Muscle of leg (tissue), 3 donors: ENCODE measurements at regions not wholly inside any gene's neighbourhood (a gene's known extent, or its start where the extent isn't known, plus 50 kb on each side); places are given as distances from the start of the nearest gene placed in this dataset.
"Not testable (repeated sequence)": the region's sequence is repeated elsewhere in the genome, so short reads cannot be mapped to it uniquely, and the experiment has no call there.

Experiments
- DNase-seq: peaks from one replicate; pipeline ENCODE4 v3.0.0; 2013
- H3K27ac ChIP-seq: one replicate; pipeline ENCODE4 v1.5.1; 2013; ENCODE audit warnings: mild to moderate bottlenecking, low read length, control low read depth
- H3K27me3 ChIP-seq: one replicate; pipeline ENCODE4 v1.6.1; 2013; ENCODE audit warnings: low read length; ENCODE audit not compliant: control insufficient read depth, insufficient read depth
- H3K36me3 ChIP-seq: one replicate; pipeline ENCODE4 v1.6.1; 2013; ENCODE audit warnings: low read length; ENCODE audit not compliant: control insufficient read depth, insufficient read depth
- H3K4me1 ChIP-seq: one replicate; pipeline ENCODE4 v1.6.1; 2013; ENCODE audit warnings: low read length; ENCODE audit not compliant: control insufficient read depth, insufficient read depth
- H3K4me3 ChIP-seq: one replicate; pipeline ENCODE4 v1.5.1; 2013; ENCODE audit warnings: low read length, control low read depth
- H3K9me3 ChIP-seq: replicated peaks from 2 replicates; pipeline ENCODE4 v1.6.1; 2013; ENCODE audit warnings: low read depth, low read length; ENCODE audit not compliant: control insufficient read depth
- WGBS: methylation state at CpG from one replicate; pipeline ENCODE4 v1.1.5; 2013; ENCODE audit warnings: missing lambda C conversion rate; ENCODE audit not compliant: insufficient coverage; 5-methylcytosine and 5-hydroxymethylcytosine counted together

- Histone ChIP-seq H3K27me3 (no peaks in the 10 kb centered on the region), H3K4me1 (no peaks in the 10 kb centered on the region), H3K27ac (no peak overlapping the region), H3K9me3 (no peaks in the 10 kb centered on the region), H3K36me3 (no peaks in the 10 kb centered on the region), H3K4me3 (no peak overlapping the region)
- DNase-seq = no peak
- 52% methylated on average over 2 of the region's 6 CpGs for WGBS
Measured at GRCh38 chr7:25054819-25055519, 70.1 kb downstream of the CYCS start.

GRCh38 chr7:25050223-25050622, 70.2 kb upstream of the OSBPL3 start:
- WGBS = no CpG with 5 or more reads among the region's 5 CpGs

GRCh38 chr7:25048444-25048834, 68.5 kb upstream of the OSBPL3 start:
- H3K4me1 ChIP-seq = no peaks in the 10 kb centered on the region
- WGBS = no CpG with 5 or more reads among the region's 1 CpG
- H3K27ac ChIP-seq = no peak overlapping the region
- no peaks in the 10 kb centered on the region for H3K36me3 ChIP-seq
- no peak overlapping the region for H3K4me3 ChIP-seq
- H3K27me3 ChIP-seq = no peaks in the 10 kb centered on the region
- no peak for DNase-seq
- no peaks in the 10 kb centered on the region for H3K9me3 ChIP-seq

More at GRCh38 chr7:25050223-25050622, 70.2 kb upstream of the OSBPL3 start:
- DNase-seq = no peak
- Histone ChIP-seq H3K9me3 (no peaks in the 10 kb centered on the region), H3K36me3 (no peaks in the 10 kb centered on the region), H3K4me1 (no peaks in the 10 kb centered on the region), H3K27ac (no peak overlapping the region), H3K4me3 (no peak overlapping the region), H3K27me3 (no peaks in the 10 kb centered on the region)

- not testable (repeated sequence) for H3K9me3 ChIP-seq, DNase-seq, H3K36me3 ChIP-seq, H3K4me1 ChIP-seq, H3K4me3 ChIP-seq, H3K27me3 ChIP-seq, H3K27ac ChIP-seq
- WGBS = 100% methylated on average over 1 of the region's 27 CpGs
Measured at GRCh38 chr7:25047571-25048443, 67.8 kb upstream of the OSBPL3 start.

GRCh38 chr7:25037325-25037724, 57.3 kb upstream of the OSBPL3 start:
- Histone ChIP-seq H3K4me3 (no peak overlapping the region), H3K4me1 (no peaks in the 10 kb centered on the region), H3K9me3 (peaks cover 2% of the 10 kb centered on the region), H3K36me3 (no peaks in the 10 kb centered on the region), H3K27me3 (no peaks in the 10 kb centered on the region), H3K27ac (no peak overlapping the region)
- DNase-seq = no peak
- WGBS = no CpG with 5 or more reads among the region's 1 CpG

- 100% methylated on average over 1 of the region's 4 CpGs for WGBS
- DNase-seq = no peak
Measured at GRCh38 chr7:25035274-25035673, 55.3 kb upstream of the OSBPL3 start.

GRCh38 chr7:25034136-25034535, 54.2 kb upstream of the OSBPL3 start:
- Histone ChIP-seq H3K9me3 (peaks cover 2% of the 10 kb centered on the region), H3K27ac (no peak overlapping the region), H3K36me3 (no peaks in the 10 kb centered on the region), H3K4me3 (no peak overlapping the region), H3K27me3 (no peaks in the 10 kb centered on the region), H3K4me1 (no peaks in the 10 kb centered on the region)
- no CpG with 5 or more reads among the region's 2 CpGs for WGBS
- no peak for DNase-seq

More at GRCh38 chr7:25035274-25035673, 55.3 kb upstream of the OSBPL3 start:
- Histone ChIP-seq H3K36me3 (no peaks in the 10 kb centered on the region), H3K27ac (no peak overlapping the region), H3K4me1 (no peaks in the 10 kb centered on the region), H3K4me3 (no peak overlapping the region), H3K27me3 (no peaks in the 10 kb centered on the region), H3K9me3 (peaks cover 2% of the 10 kb centered on the region)

- Histone ChIP-seq H3K9me3 (peaks cover 2% of the 10 kb centered on the region), H3K27ac (no peak overlapping the region), H3K4me3 (no peak overlapping the region), H3K27me3 (no peaks in the 10 kb centered on the region), H3K4me1 (no peaks in the 10 kb centered on the region), H3K36me3 (no peaks in the 10 kb centered on the region)
- 72% methylated on average over 11 of the region's 11 CpGs for WGBS
- no peak for DNase-seq
Measured at GRCh38 chr7:25032774-25033743, 53.1 kb upstream of the OSBPL3 start.

- Histone ChIP-seq H3K36me3 (no peaks in the 10 kb centered on the region), H3K9me3 (peaks cover 2% of the 10 kb centered on the region), H3K4me3 (no peak overlapping the region), H3K27me3 (no peaks in the 10 kb centered on the region), H3K27ac (no peak overlapping the region), H3K4me1 (no peaks in the 10 kb centered on the region)
- WGBS = 90% methylated on average over 1 of the region's 1 CpG
- no peak for DNase-seq
Measured at GRCh38 chr7:25031432-25031831, 51.5 kb upstream of the OSBPL3 start.
